ENCODE measurements at regions not wholly inside any gene's neighbourhood (a gene's known extent, or its start where the extent isn't known, plus 50 kb on each side); places are given as distances from the start of the nearest gene placed in this dataset.

DNA sequence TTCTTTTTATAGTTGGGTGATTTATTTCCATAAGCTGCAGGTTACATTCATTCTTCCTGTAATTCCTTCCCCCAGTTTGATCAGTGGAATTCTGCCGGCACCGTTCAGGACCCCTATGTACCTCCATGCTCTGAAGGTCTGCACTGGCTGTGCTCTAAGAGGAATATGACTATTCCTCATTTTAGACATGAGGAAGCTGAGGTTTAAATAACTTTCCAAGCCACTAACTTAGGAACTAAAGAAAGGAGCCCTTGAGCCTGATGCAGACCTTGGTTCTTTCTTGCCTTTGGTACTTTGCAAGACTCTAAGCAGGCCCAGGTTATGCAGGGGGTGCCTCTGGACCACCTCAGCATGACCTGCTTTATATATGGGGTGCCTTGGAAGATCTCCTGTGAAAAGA is 318.5 kb downstream of the QKI start:
- DNase-seq, result no peak
- no peak overlapping the region for H3K4ac ChIP-seq (ENCODE audit: low read depth, low read length)
- H2BK20ac ChIP-seq (ENCODE audit: low read depth, low read length, poor library complexity, severe bottlenecking), result no peak overlapping the region
- H4K91ac ChIP-seq (ENCODE audit: insufficient read length, low read depth, low read length), result no peak overlapping the region
- H2BK120ac ChIP-seq (ENCODE audit: low read depth, low read length, poor library complexity, severe bottlenecking), result no peak overlapping the region
- no peaks in the 10 kb centered on the region for H3K79me2 ChIP-seq (ENCODE audit: insufficient read depth, low read length)
- no peak overlapping the region for H3K14ac ChIP-seq (ENCODE audit: insufficient read depth, low read length)
- H3K79me1 ChIP-seq (ENCODE audit: insufficient read depth, low read depth, low read length, poor library complexity, severe bottlenecking), result no peaks in the 10 kb centered on the region
- no peaks in the 10 kb centered on the region for H3K9me3 Mint-ChIP-seq
- H2AK5ac ChIP-seq (ENCODE audit: insufficient read length, low read length), result no peak overlapping the region
- WGBS (ENCODE audit: extremely low coverage, insufficient read length, low lambda C conversion rate), result no CpG with 5 or more reads among the region's 2 CpGs
- H3K4me3 Mint-ChIP-seq, result no peak overlapping the region
- no peak overlapping the region for H4K5ac ChIP-seq (ENCODE audit: insufficient read length, low read depth, low read length)
- H3K4me1 Mint-ChIP-seq, result peaks cover under 1 to 3% of the 10 kb centered on the region in 2 experiments; a peak in 3 of 4 replicates
- H2BK15ac ChIP-seq (ENCODE audit: low read depth, low read length), result no peak overlapping the region
- no peak overlapping the region for H2BK12ac ChIP-seq (ENCODE audit: insufficient read length, low read depth, low read length)
- no peak for TF ChIP-seq CTCF (conservative IDR thresholded peaks at IDR 0.05)
- peaks cover under 1% of the 10 kb centered on the region; the same call in 1 of the 2 replicates for H3K4me1 ChIP-seq (ENCODE audit: insufficient read depth, low read length)
- H3K18ac ChIP-seq (ENCODE audit: insufficient read length, low read depth, low read length), result no peak overlapping the region
- no peak overlapping the region for H3K56ac ChIP-seq (ENCODE audit: insufficient read length, low read depth, low read length)
- no peak overlapping the region for H3K27ac Mint-ChIP-seq
- H4K20me1 ChIP-seq (ENCODE audit: control insufficient read depth, insufficient read depth, insufficient read length), result no peaks in the 10 kb centered on the region
- H2AFZ ChIP-seq (ENCODE audit: low read length), result no peak overlapping the region
- H3K36me3 Mint-ChIP-seq (ENCODE audit: insufficient read depth in 1 of 3, low read depth in 3 of 3), result no peaks in the 10 kb centered on the region
- H4K8ac ChIP-seq (replicated peaks; ENCODE audit: insufficient read length, low read depth, low read length), result no peak overlapping the region
- no peak overlapping the region for H3K4me2 ChIP-seq (ENCODE audit: insufficient read depth, insufficient read length, low read length)
- H3T11ph ChIP-seq (ENCODE audit: low read length), result no peak overlapping the region
- no peaks in the 10 kb centered on the region for H3K9me3 ChIP-seq (ENCODE audit: control insufficient read depth, low read depth, low read length)
- no peaks in the 10 kb centered on the region for H3K23me2 ChIP-seq (ENCODE audit: insufficient read length, low read depth, low read length, poor library complexity, severe bottlenecking)
- no peaks in the 10 kb centered on the region for H3K27me3 ChIP-seq (ENCODE audit: insufficient read depth, low read length)
- peaks cover 3% of the 10 kb centered on the region for H3K27me3 Mint-ChIP-seq (ENCODE audit: low read depth)
- no peak overlapping the region for H2BK5ac ChIP-seq (ENCODE audit: insufficient read length, low read length)
- H3K23ac ChIP-seq (ENCODE audit: insufficient read length, low read depth, low read length), result no peak overlapping the region
- H3K9ac ChIP-seq (ENCODE audit: extremely low read depth, insufficient read length, low read length), result no peak overlapping the region
- H3K27ac ChIP-seq (ENCODE audit: insufficient read length, low read depth, low read length), result no peak overlapping the region

Measured in H9 (cell line).